A549 (cell line): ENCODE measurements at regions not wholly inside any gene's neighbourhood (a gene's known extent, or its start where the extent isn't known, plus 50 kb on each side); places are given as distances from the start of the nearest gene placed in this dataset.

Source experiments
- ATAC-seq, 2 experiments: fragments of 200-7000 bp in 1 of 2; fragments of >200 bp in 1 of 2; cut with Nextera tagmentation in 1 of 2; cut with Tn5 transposase in 1 of 2; 3 replicates each; pipeline versions ENCODE4 v1.8.0 to v1.9.1; 2018 to 2020; ENCODE audit warnings: mild to moderate bottlenecking in 1 of 2, moderate library complexity in 1 of 2
- CTCF ChIA-PET: fragments of 300-600 bp; sonication (Branson Sonifier 250); formaldehyde crosslinking; extraction: SDS; loops from one replicate; lab custom pipeline; 2021; ENCODE audit warnings: antibody characterized with exemption, inconsistent platforms; lab: Yijun Ruan, JAX
- POLR2A ChIA-PET: fragments of 350-600 bp; formaldehyde crosslinking; extraction: SDS; loops from one replicate; lab custom pipeline; 2021; ENCODE audit warnings: antibody characterized with exemption, inconsistent platforms; lab: Yijun Ruan, JAX
- DNase-seq, 2 experiments: peaks; one replicate each; pipeline versions ENCODE4 v3.0.0 to v3.0.0-alpha.2; 2011 to 2016; ENCODE audit warnings: low read depth in 1 of 2, low spot score in 1 of 2
- FAIRE-seq: peaks from 2 replicates; lab custom pipeline; 2011; peaks lifted over from hg19 to GRCh38; lab: Jason Lieb, UNC
- H3K27ac ChIP-seq, 2 experiments: fragments of >200 bp; sonication (Bioruptor Twin); formaldehyde crosslinking; 3 replicates each; pipeline ENCODE4 v1.5.1; 2016 to 2017
- H3K4me1 ChIP-seq: fragments of >200 bp; sonication (Bioruptor Twin); formaldehyde crosslinking; 3 replicates; pipeline ENCODE4 v1.6.1; 2016
- H3K4me2 ChIP-seq: fragments of >200 bp; sonication (Bioruptor Twin); formaldehyde crosslinking; 3 replicates; pipeline ENCODE4 v1.6.1; 2016
- H3K4me3 ChIP-seq: fragments of >200 bp; sonication (Bioruptor Twin); formaldehyde crosslinking; 3 replicates; pipeline ENCODE4 v1.5.1; 2016
- H3K9me3 ChIP-seq: fragments of >200 bp; sonication (Bioruptor Twin); formaldehyde crosslinking; 3 replicates; pipeline ENCODE4 v1.6.1; 2016
- ATOH8 ChIP-seq: fragments of 250-450 bp; sonication (Bioruptor Pico); IDR thresholded peaks from 2 replicates; pipeline ENCODE4 v1.5.0; 2020; ENCODE audit warnings: low read depth, mild to moderate bottlenecking, moderate library complexity
- BCL3 ChIP-seq: fragments of >200 bp; sonication (Bioruptor Twin); formaldehyde crosslinking; IDR thresholded peaks from 3 replicates; pipeline ENCODE4 v1.6.1; 2016
- BHLHE40 ChIP-seq: IDR thresholded peaks from 2 replicates; pipeline ENCODE4 v1.6.1; 2012; ENCODE audit warnings: low read depth, low read length, inconsistent platforms
- CBX2 ChIP-seq: fragments of 200-600 bp; sonication (generic); IDR thresholded peaks from 2 replicates; pipeline ENCODE4 v1.6.1; 2016; ENCODE audit warnings: low read depth, mild to moderate bottlenecking, borderline replicate concordance
- ELK1 ChIP-seq: fragments of 150-350 bp; IDR thresholded peaks from 2 replicates; pipeline ENCODE4 v1.6.1; 2014; ENCODE audit warnings: low read depth, mild to moderate bottlenecking, low read length
- EP300 ChIP-seq, 2 experiments: fragments of >200 bp; sonication (Bioruptor Twin); formaldehyde crosslinking; IDR thresholded peaks; 2 replicates in 1 of 2; 3 replicates in 1 of 2; pipeline ENCODE4 v1.6.1; 2016 to 2017
- FOSL2 ChIP-seq, 2 experiments: fragments of 450-650 bp in 1 of 2; fragments of >200 bp in 1 of 2; sonication (Bioruptor Twin) in 1 of 2; formaldehyde crosslinking; IDR thresholded peaks; 2 replicates each; pipeline versions ENCODE4 v1.5.0 to v1.6.1; 2016 to 2020; ENCODE audit warnings: mild to moderate bottlenecking in 1 of 2, moderate library complexity in 1 of 2
- GATA3 ChIP-seq: IDR thresholded peaks from 2 replicates; pipeline ENCODE4 v1.6.1; 2012; ENCODE audit warnings: borderline replicate concordance
- HDAC2 ChIP-seq: fragments of 200-600 bp; sonication (generic); IDR thresholded peaks from 2 replicates; pipeline ENCODE4 v1.6.1; 2016
- HES2 ChIP-seq: fragments of >200 bp; sonication (Bioruptor Twin); formaldehyde crosslinking; IDR thresholded peaks from 2 replicates; pipeline ENCODE4 v1.6.1; 2016
- HOXB13 ChIP-seq: fragments of 250-450 bp; sonication (Bioruptor Pico); IDR thresholded peaks from 2 replicates; pipeline ENCODE4 v1.5.0; 2020; ENCODE audit warnings: low read depth, mild to moderate bottlenecking, moderate library complexity
- JUN ChIP-seq, 2 experiments: fragments of >200 bp; sonication (Bioruptor Twin); formaldehyde crosslinking; IDR thresholded peaks; 2 replicates in 1 of 2; 3 replicates in 1 of 2; pipeline ENCODE4 v1.6.1; 2016 to 2017
- KDM5A ChIP-seq: fragments of 200-600 bp; sonication (generic); IDR thresholded peaks from 2 replicates; pipeline ENCODE4 v1.6.1; 2016; ENCODE audit warnings: antibody characterized with exemption, mild to moderate bottlenecking
- NPAS2 ChIP-seq: fragments of 250-450 bp; sonication (Bioruptor Pico); IDR thresholded peaks from 2 replicates; pipeline ENCODE4 v1.8.0; 2022; ENCODE audit warnings: mild to moderate bottlenecking, moderate library complexity, borderline replicate concordance
- RARB ChIP-seq: fragments of 250-450 bp; sonication (Bioruptor Pico); IDR thresholded peaks from 2 replicates; pipeline ENCODE4 v1.8.0; 2021; ENCODE audit warnings: mild to moderate bottlenecking, moderate library complexity
- REST ChIP-seq: fragments of 200-600 bp; sonication (generic); IDR thresholded peaks from 2 replicates; pipeline ENCODE4 v1.6.1; 2016; ENCODE audit warnings: antibody characterized with exemption, mild to moderate bottlenecking, moderate library complexity
- RNF2 ChIP-seq: fragments of 200-600 bp; sonication (generic); IDR thresholded peaks from 2 replicates; pipeline ENCODE4 v1.6.1; 2016; ENCODE audit warnings: low read depth, mild to moderate bottlenecking, antibody characterized with exemption, moderate library complexity, borderline replicate concordance
- SMC3 ChIP-seq: fragments of >200 bp; sonication (Bioruptor Twin); formaldehyde crosslinking; IDR thresholded peaks from 3 replicates; pipeline ENCODE4 v1.6.1; 2018; ENCODE audit warnings: inconsistent platforms
- SREBF2 ChIP-seq: fragments of 450-650 bp; IDR thresholded peaks from 2 replicates; pipeline ENCODE4 v1.6.1; 2014; ENCODE audit warnings: mild to moderate bottlenecking, moderate library complexity
- WGBS: methylation state at CpG from one replicate; pipeline ENCODE4 v1.1.6; 2017; ENCODE audit errors: missing lambda C conversion rate; 5-methylcytosine and 5-hydroxymethylcytosine counted together

- Histone ChIP-seq H3K4me3 (no peak overlapping the region), H3K4me1 (no peaks in the 10 kb centered on the region)
- TF ChIP-seq KDM5A = no peak
- no peak for TF ChIP-seq HDAC2
- no peak for TF ChIP-seq HOXB13 (CRISPR knock-in tag)
- no peak for TF ChIP-seq SMC3
- TF ChIP-seq RARB (CRISPR knock-in tag) = no peak
- TF ChIP-seq BHLHE40 = no peak
- no peak for TF ChIP-seq NPAS2
- TF ChIP-seq ATOH8 = no peak
- no peak for TF ChIP-seq RNF2
- TF ChIP-seq ELK1 = no peak
- no peak for TF ChIP-seq GATA3
- TF ChIP-seq EP300 (IDR thresholded peaks at IDR 0.05) = no peak
- no peak for TF ChIP-seq SREBF2
- no peak for TF ChIP-seq BCL3
- no peak for TF ChIP-seq HES2
- no peak for TF ChIP-seq CBX2
- TF ChIP-seq JUN (IDR thresholded peaks at IDR 0.05) = no peak
- TF ChIP-seq, all 56 proteins: peak for 0
- ChIA-PET POLR2A (no interaction called here), CTCF (no interaction called here)
- H3K9me3 ChIP-seq = peaks cover 3% of the 10 kb centered on the region; the same call in 1 of the 3 replicates
- ATAC-seq = no peak
- H3K4me2 ChIP-seq = no peak overlapping the region
- WGBS = 26% methylated on average over 5 of the region's 5 CpGs
- FAIRE-seq = no peak
- DNase-seq = no peak
- H3K27ac ChIP-seq = no peak overlapping the region
These were observed 564.5 kb downstream of the ACTR3B start for GRCh38 chr7:153324094-153324493.

GRCh38 chr7:153327683-153328082, 568.1 kb downstream of the ACTR3B start:
- FAIRE-seq (no peak), ATAC-seq (no peak), DNase-seq (no peak)
- Histone ChIP-seq H3K4me2 (no peak overlapping the region), H3K4me3 (no peak overlapping the region), H3K27ac (no peak overlapping the region), H3K9me3 (peaks cover 3% of the 10 kb centered on the region; the same call in 1 of the 3 replicates), H3K4me1 (no peaks in the 10 kb centered on the region)
- ChIA-PET CTCF (no interaction called here), POLR2A (no interaction called here)
- 37% methylated on average over 9 of the region's 9 CpGs for WGBS
- TF ChIP-seq FOSL2 (IDR thresholded peaks at IDR 0.05) = no peak
- TF ChIP-seq FOSL2 (CRISPR knock-in tag; IDR thresholded peaks at IDR 0.05) = no peak
- TF ChIP-seq REST = no peak
